HG02798 (cell line): ENCODE measurements at regions not wholly inside any gene's neighbourhood (a gene's known extent, or its start where the extent isn't known, plus 50 kb on each side); places are given as distances from the start of the nearest gene placed in this dataset.

Experiments
- ATAC-seq: cut with Tn5 transposase; IDR thresholded peaks from one replicate; pipeline ENCODE4 v1.9.1; 2021; ENCODE audit warnings: mild to moderate bottlenecking; ENCODE audit not compliant: unreplicated experiment, poor library complexity

DNA sequence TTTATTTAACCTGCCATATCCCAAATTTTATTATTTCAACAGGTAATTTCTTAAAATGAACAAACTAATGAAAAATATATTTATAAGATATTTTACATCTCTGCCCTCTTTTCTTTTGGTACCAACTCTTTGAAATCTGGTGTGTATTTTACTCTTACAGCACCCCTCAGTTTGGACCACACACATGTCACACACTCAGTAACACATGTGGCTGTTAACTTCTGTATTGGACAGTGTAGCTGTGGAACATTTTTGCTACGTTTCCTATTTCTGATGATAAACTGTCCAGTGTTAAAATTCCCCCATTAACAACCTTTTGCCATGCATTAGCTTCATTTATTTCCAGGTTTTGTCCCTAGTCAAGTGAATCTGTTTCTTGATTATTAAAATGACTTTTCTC, 250.6 kb downstream of the NFKBIZ start:
- ATAC-seq = no peak

DNA sequence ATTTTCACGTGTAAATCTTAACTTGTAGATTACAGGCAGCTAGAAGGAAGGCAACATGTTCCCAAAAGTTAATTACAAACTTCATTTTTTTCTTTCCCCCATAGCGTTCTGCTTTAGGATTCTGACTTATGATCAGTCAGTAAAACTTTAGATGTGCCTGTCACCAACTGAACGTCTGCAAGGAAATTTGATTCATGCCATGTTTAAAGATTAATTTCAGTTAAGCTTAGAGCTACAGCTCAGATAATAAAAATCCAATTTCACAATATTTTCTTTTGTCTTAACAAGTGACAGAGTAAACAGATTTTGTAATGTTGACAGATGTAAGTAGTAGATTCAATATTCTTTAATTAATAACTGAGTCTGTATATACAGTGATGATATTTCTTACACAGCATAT, 253.1 kb downstream of the NFKBIZ start:
- no peak for ATAC-seq

DNA sequence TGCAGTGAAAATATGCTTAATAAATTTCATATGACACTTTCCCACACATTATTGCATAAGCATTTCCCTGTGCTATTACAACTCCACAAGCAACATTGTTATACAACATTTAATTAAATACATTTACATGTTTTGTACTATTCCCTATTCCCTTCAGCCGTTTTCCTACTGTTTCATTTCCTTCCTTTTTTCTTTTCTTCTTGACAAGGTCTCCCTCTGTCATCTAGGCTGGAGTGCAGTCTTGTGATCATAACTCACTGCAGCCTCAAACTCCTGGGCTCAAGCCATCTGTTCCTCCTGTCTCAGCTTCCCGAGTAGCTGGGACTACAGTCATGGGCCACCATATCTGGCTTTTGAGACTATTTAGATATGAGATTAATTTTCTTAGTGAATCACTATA, 254.7 kb downstream of the NFKBIZ start:
- no peak for ATAC-seq

DNA sequence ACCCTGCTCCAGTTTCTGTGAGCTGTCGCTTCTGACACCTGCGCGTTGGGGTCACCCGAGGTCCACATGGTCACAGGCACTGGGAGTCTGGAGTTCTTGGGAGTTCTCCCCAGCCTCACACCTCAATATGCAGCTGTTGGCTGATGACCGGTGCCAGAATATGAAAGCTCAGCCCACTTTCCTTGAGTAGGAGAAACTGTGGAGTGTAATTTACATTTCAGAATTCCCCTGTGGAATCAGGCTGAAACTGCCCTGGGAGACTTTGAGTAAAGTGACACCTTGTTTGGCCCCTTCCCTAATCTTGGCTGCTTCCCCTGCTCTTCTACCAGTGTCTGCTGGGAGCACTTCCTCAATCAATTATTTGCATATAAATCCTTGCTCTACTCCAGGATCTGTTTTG, 255.9 kb downstream of the NFKBIZ start:
- no peak for ATAC-seq

DNA sequence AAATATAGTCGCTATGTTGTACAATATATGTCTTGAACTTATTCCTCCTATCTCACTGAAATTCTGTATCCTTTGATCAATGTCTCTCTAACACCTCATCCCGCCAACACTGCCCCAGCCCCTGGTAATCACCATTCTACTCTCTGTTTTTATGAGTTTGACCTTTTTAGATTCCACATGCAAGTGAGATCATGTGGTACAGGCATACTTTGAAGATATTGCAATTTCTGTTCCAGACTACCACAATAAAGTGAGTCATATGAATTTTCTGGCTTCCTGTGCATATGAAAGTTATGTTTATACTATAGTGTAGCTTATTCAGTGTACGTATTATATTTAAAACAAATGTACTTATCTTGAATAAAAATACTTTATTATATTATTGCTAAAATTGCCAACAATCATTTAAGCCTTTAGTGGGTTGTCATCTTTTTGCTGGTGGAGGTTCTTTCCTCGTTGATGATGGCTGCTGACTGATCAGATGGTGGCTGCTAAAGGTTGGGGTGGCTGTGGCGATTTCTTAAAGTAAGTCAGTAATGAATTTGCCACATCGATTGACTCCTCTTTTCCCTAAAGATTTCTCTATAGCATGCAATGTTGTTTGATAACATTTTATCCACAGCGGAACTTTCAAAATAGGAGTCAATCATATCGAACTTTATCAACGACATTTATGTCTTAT, 257.2 kb downstream of the NFKBIZ start:
- no peak for ATAC-seq

DNA sequence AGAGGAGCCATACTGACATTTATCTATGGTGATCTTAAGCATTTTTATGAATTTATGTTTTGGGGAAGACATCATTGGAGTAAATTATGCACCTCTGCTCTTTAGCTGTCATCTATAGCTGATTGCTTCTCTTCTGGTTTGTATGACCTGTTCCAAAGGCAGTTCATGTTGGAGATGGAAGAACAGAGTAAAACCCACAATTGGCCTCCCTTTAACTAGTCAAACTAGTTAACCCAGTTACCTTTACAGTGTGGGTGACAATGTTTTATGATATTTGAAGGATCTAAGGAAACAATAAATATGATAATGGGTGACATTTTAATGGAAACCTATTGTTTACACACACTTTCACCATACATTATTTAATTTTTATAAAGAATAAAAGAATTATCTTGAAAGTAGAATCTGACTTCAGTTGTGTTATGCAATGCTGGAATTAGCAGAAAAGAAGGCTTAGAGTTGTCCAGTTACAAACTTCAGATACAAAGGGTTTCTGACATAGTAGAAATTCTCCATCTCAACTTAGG, 263.5 kb downstream of the NFKBIZ start:
- no peak for ATAC-seq

DNA sequence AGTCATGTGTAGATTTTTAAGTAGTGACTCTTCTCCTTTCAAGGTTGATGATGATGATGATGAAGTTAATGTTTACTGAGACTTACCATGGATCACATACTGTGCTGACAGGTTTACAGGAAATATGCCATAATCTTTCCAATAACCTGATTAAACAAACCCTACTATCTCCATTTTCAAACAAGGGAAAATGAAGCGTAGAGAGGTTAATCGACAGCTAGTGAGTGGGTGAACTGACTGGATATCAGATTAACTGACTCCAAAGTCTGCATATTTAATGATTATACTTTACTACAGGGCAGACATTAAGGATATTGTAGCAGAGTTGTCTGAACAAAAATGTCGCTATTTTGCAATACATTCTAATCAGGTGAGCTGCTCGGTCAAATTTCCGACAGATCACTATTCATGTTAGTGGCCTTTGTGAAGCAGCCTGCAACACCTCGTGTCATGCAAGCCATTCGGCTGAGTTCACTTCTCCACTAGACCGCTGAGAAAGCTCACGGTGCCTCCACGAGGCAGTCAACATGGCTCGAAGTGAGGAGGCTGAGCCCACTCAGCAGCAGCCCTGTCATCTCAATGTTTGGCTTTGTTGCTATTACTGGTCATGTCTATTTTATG, 264.2 kb downstream of the NFKBIZ start:
- ATAC-seq = no peak

DNA sequence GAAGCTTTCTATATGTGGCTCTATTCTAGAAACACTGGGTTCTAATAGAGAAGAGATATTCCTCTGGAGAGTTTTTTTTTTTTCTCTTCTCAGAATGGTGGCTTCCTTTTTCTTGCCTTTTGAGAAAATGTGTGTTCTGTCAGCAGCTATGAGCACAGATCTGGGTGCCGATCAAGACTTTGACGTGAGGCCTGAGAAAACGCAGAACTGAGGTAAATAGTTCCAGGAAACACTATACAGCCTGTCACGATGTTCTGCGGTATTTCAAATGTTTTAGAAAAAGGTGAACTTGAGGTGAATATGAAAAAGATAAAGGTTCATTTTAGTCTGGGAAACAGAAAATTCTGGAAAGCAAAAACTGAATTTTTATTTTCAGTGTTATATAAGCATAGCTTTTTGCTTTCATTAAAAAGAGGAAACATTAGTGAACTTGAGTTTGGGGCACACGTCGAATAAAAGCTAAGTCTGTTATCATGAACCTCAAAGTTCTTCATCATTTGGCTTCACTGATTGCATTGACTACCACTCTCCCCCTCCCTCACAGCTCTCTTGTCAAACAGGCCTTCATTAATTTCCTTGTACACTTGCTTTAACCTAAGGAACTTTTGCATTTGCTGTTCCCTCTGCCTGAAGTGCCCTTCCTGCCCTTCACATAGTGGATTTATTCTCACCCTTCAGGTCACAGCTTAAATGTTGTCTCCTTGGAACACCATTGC, 265.1 kb downstream of the NFKBIZ start:
- no peak for ATAC-seq

DNA sequence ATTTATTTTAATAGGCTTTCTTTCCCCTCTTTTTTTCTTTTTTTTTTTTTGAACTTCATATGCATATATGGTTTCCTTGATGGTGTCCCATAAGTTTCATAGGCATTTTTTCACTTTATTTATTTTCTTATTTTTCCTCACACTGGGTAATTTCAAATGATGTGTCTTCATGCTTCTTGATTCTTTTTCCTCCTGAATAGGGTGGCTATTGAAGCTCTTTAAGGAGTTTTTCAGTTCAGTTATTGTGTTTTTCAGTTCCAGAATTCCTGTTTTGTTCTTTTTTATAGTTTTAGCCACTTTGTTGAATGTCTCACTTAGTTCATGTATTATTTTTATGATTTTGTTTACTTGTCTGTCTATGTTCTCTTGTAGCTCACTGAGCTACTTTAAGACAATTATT, 273.2 kb downstream of the NFKBIZ start:
- no peak for ATAC-seq

DNA sequence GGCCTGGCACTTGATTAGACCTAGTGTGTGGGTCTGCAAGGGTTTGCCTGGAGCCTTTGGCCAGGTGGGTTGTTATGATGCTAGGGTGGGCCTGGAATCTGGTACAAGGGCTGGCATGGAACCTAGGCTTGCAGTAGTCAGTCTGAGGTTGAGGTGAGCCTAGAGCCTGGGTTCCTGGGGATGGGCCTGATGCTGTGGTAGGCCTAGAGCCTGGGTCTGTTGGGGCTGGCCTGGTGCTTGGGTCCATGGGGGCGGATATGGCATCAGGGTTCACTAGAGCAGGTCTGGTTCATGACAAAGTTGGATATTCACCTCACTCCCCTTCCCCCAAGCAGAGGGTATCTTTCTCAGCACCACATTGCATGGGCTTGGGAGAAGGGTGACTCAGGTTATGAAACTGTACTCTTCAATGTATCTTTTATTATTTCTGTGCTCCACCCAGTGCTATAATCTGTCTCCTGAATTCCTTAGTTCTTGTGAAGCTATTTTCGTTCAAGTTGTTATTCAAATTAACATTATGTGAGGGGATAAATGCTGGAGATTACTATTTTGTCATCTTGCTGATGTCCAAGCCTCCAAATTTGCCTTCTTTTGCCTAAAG, 274.4 kb downstream of the NFKBIZ start:
- ATAC-seq = no peak

DNA sequence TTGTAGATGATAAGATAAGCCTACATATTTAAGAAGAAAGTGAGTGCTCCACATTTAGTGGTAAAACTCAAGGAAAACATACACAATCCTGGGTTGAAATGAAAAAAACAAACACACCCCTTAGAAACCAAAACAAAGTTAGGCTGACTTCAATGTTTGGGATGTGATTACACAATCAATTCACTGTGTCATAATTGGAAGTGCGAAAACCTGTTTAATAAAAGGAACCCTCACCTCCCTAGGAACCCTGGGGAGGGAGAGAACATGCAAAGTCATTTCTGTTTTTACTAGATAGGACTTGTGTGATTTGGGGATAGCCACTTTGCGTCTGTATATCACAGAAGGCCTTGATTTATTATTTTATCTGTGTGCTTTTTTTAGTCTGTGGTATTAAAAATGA, 275.0 kb downstream of the NFKBIZ start:
- no peak for ATAC-seq

DNA sequence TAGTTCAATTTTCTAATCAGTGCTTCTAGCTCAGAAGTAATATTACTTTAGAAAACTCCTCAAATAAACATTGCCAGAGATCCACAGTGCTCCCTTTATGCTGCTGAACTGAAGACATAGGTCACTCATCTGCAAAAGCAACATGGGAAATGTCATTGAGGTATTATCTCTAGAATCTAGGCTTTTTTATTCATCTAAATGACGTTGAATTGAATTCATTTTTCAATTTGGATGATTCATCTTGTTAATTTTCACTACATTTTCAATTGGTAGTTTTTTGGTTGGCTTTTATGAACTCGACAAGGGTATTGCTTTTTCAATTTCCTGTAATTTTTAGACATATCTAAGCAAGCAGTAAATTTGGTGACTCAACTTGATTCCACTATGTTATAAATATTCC, 275.4 kb downstream of the NFKBIZ start:
- ATAC-seq = no peak

DNA sequence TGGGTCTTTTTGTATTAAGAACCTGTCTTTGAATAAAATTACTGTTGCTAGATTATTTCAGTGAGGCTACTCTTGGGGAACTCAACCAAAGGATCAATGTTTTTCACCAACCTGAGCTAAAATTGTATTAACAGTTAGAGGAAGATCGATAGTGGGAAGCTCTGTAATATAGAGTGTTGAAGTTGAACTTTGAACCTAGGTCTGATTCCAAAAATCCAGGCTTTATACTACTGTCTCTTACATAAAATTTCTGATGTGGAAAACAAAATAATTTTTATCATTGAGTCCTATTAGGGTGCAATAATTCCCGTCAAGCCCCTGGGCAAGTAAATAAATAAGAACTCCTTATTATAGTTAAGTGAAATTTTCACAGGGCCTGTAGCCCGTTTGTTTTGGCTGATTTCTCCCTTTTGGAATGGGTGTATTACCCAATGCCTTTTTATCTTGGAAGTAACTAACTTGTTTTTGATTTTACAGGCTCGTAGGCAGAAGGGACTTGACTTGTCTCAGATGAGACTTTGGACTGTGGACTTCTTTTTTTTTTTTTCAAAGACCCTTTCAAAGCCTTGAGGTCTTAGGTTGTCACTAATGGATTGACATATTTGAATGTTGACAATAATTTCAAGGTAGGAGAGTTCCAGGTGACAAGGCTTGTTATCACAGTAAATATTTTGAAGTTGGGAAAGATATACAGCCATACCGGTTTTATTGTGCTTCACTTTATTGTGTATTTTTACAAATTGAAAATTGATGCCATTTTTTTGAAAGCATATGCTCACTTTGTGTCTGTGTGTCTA, 276.1 kb downstream of the NFKBIZ start:
- no peak for ATAC-seq

DNA sequence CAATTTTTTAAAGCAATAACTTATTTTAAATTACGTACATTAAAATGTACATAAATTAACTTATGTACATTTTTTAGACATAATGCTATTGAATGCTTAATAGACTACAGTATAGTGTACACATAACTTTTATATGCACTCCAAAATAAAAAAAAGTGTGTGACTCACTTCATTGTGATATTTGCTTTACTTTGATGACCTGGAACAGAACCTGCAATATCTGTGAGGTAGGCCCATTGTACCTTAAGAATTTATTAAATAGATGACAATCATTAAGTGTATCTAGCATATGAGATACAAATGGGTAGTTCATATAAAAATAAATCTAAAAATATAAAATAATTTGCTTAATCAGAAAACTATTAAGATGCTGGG, 276.7 kb downstream of the NFKBIZ start:
- no peak for ATAC-seq

DNA sequence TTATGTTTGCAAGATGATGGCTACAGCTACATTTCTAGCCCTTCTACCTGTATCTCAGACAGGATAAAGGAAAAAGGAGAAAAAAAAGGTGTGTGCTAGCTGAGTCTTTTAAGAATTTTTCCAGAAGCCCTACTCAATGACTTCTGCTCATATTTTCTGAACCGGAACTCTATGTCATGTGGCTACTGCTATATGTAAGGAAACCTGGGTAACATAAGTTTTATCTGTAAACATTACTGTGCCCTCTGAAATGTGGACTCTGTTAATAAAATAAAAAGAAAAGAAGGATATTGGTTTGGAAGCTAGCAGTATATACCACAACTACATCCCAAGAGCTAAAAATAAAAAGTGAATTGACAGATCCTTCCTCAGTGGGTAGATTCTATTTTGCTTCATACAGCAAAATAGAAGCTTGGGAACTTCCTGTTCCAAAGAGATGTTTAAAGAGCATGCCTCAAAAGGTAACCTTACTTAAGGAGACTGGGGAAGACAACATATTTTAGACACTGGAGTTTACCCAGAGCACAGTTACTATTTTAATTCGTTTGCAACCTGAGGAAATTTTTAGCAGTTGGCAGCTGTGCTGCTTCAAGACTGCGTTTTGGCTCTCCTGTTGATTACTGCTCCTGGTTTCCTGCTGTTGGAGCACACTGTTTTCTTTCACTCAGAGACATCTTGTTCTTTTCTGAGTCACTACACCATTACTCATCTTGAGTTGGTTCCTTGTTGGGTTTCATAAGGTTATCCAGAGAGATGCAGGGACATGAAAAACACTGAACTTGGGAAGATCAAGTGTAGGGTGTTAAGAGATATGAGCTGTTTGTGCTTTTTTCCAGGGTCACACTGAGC, 280.7 kb downstream of the NFKBIZ start:
- no peak for ATAC-seq

DNA sequence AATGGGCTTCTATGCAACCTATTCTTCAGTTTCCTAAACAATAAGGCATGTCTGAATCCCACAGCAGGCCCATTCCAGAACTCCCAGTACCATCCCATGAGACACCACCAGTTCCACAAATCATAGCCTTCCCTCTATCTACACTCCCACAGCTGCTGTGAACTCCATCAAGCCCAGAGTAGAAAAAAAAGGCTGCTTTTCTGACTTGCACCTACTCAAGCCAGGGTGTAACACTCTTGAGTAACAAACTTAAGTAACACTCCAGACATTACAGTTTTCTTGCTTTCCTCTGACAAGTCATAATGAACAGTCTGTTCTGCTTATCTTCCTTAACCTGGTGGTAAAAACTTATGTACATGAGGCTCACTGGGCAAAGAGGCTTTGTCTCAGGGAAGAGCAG, 283.1 kb downstream of the NFKBIZ start:
- no peak for ATAC-seq

DNA sequence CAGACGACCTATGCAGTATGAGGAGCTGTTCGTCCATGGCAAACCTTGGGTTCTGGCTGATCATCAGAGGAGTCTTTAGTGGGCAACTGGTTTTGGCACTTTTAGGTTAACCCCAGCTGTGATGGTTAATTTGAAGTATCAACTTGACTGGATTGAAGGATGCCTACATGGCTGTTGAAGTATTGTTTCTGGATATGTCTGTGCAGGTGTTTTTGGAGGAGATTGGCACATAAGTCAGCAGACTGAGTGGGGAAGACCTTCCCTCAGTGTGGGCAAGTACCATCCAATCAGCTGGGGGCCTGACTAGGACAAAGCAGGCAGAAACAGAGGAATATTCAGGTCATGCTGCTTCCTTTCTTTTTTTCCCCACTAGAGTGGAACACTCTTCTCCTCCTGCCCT, 284.1 kb downstream of the NFKBIZ start:
- ATAC-seq = no peak

DNA sequence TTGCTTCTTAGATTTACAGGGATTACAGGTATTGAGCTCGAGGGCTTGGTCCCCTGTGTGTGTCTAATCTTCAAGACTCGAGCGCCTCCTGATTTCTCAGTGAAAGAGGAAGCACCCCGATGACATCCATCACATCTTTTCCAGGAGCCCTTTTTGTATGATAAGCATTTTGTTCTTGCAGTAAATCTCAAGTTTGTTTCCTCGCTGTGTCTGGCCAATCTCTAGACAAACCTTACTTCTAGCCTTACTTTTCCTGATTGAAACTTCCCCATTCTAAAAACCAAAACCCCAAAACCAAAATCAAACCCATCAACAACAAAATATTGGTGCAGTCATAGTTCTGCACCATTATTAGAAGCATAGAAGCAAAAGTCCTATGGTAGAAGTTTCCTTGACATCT, 286.0 kb downstream of the NFKBIZ start:
- no peak for ATAC-seq

DNA sequence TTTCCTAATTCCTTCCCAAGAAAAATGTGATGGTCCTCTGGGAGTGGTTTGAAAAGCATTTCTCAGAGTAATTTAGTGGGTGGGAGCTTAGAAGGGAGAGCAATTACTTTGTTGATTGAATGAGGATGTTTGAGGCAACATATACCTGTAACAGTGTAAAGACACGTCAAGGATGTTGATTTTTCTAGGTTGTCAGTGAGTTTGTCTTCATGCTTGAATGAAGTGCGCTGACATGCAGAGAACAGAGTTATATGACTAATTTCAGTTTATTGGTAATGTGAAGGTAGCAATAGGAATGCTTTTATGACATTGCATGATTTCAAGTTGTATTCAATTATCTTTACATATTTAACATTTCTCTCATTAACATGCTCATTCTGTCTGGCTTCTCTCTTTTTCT, 286.9 kb downstream of the NFKBIZ start:
- ATAC-seq = no peak

DNA sequence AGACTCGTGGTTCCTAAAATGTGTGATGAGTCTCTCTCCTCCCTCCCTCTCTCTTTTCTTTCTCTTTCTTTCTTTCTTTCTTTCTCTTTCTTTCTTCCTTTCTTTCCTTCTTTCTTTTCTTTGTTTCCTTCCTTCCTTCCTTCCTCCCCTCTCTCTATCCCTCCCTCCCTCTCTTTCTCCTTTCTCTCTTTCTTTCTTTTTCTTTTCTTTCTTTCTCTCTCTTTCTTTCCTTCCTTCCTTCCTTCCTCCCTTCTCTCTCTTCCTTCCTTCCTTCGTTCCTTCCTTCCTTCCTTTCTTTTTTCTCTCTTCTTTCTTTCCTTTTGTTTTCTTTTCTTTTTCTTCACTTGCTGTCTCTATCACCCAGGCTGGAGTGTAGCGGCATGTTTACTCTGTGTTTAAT, 290.8 kb downstream of the NFKBIZ start:
- no peak for ATAC-seq
